GM12801 (cell line): ENCODE measurements at regions not wholly inside any gene's neighbourhood (a gene's known extent, or its start where the extent isn't known, plus 50 kb on each side); places are given as distances from the start of the nearest gene placed in this dataset.

Source experiments
- CTCF ChIP-seq: IDR thresholded peaks from one replicate; pipeline ENCODE4 v1.5.1; 2011; ENCODE audit warnings: control low read depth; ENCODE audit not compliant: insufficient read length; ENCODE audit errors: extremely low read depth

- TF ChIP-seq CTCF = no peak
Measured at GRCh38 chr4:177517862-177518261, 75.6 kb upstream of the AGA start.

GRCh38 chr4:177519481-177520260 is 77.4 kb upstream of the AGA start:
- TF ChIP-seq CTCF = no peak

GRCh38 chr4:177528620-177529019 is 86.4 kb upstream of the AGA start:
- no peak for TF ChIP-seq CTCF

GRCh38 chr4:177530561-177530960 is 88.3 kb upstream of the AGA start:
- TF ChIP-seq CTCF = no peak

- TF ChIP-seq CTCF = no peak
Measured at GRCh38 chr4:177532358-177532757, 90.1 kb upstream of the AGA start.

GRCh38 chr4:177546745-177547144 is 104.5 kb upstream of the AGA start:
- TF ChIP-seq CTCF = no peak

- no peak for TF ChIP-seq CTCF
Measured at GRCh38 chr4:177547985-177548384, 105.7 kb upstream of the AGA start.
